Activated CD8-positive, alpha-beta T cell treated with anti-CD3 and anti-CD28 coated beads, Interleukin-2, amount 10 ng/mL, durations not matched to agents 7 days and 5 days (primary cell): ENCODE measurements at regions not wholly inside any gene's neighbourhood (a gene's known extent, or its start where the extent isn't known, plus 50 kb on each side); places are given as distances from the start of the nearest gene placed in this dataset.

ENCODE experiments used
- ATAC-seq: fragments of 150-1000 bp; cut with Tn5 transposase; one replicate; pipeline ENCODE4 v1.10.0; 2021; ENCODE audit warnings: moderate library complexity
- CTCF ChIA-PET: fragments of 350-600 bp; sonication (Branson Sonifier 250); formaldehyde crosslinking; loops from one replicate; lab custom pipeline; 2021; ENCODE audit warnings: antibody characterized with exemption; lab: Charles Lee
- POLR2A ChIA-PET: fragments of 350-600 bp; sonication (Branson Sonifier 250); formaldehyde crosslinking; loops from one replicate; lab custom pipeline; 2021; ENCODE audit warnings: antibody characterized with exemption; lab: Charles Lee
- DNase-seq: peaks from one replicate; pipeline ENCODE4 v3.0.0-alpha.2; 2020
- H3K27ac Mint-ChIP-seq: one replicate; pipeline ENCODE4 v1.8.0; 2021; ENCODE audit warnings: mild to moderate bottlenecking, mixed read lengths
- H3K27me3 Mint-ChIP-seq: one replicate; pipeline ENCODE4 v1.8.0; 2021; ENCODE audit warnings: low read depth, mixed read lengths
- H3K36me3 Mint-ChIP-seq: one replicate; pipeline ENCODE4 v1.8.0; 2021; ENCODE audit warnings: low read depth, mixed read lengths
- H3K4me1 Mint-ChIP-seq: one replicate; pipeline ENCODE4 v1.8.0; 2021; ENCODE audit warnings: low read depth, mixed read lengths
- H3K4me3 Mint-ChIP-seq: one replicate; pipeline ENCODE4 v1.8.0; 2021; ENCODE audit warnings: mild to moderate bottlenecking, mixed read lengths
- H3K9me3 Mint-ChIP-seq: one replicate; pipeline ENCODE4 v1.8.0; 2022; ENCODE audit warnings: mixed read lengths; ENCODE audit not compliant: insufficient read depth

DNA sequence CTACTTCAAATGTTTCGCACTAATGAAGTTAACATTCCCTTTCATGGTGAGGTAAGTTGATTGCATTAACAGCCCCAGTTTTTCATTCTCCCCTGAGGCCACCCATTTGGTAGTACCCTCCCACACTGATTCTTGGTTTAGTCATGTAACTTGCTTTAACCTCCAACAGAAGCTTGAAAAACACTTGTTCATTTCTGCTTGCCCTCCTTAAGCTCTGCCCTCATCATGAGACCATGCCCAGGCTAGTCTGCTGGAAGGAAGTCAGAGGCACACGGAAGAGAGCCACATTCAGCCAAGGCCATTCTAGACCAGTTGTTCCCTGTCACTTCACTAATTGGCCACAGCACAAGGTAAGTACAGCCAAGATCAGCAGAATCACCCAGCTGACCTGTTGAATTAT, 50.7 kb upstream of the CD44 start:
- Mint-ChIP-seq H3K9me3 (no peaks in the 10 kb centered on the region), H3K4me3 (no peak overlapping the region), H3K27me3 (peaks cover 2% of the 10 kb centered on the region), H3K36me3 (peaks cover 6% of the 10 kb centered on the region), H3K27ac (no peak overlapping the region), H3K4me1 (peaks cover 52% of the 10 kb centered on the region)
- no peak for DNase-seq
- ATAC-seq = no peak
- ChIA-PET CTCF (interaction anchor here (0.8 to 1.5 kb wide), 3 partner anchors 10 to 78 kb away, joined by 3 to 4 read pairs (median 3); no protein-coding TSS in a partner anchor), POLR2A (interaction anchor here (1.0 to 1.2 kb wide), 3 partner anchors 43 to 53 kb away, joined by 3 read pairs; no protein-coding TSS in a partner anchor)

DNA sequence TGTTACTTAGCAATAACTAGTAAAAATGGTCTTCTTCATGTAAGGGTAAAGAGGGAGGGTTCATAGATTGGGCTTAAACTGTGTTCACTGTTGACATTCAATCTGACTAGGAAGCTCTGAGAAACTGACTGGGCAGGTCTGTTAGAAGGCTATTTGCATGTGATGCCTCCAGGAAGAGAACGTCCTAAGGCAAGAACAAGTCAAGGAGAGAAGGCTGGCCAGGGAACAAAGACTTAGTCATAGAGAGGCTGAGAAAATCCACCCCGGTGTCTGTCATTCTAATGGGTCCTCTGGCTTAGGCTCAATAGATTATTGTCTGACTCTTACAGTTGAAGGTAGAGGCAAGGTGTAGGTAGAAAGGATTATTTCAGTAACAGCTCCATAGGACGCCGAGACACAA, 50.3 kb upstream of the CD44 start:
- CTCF ChIA-PET = interaction anchor here (1.1 to 1.4 kb wide), 2 partner anchors 11 to 46 kb away, joined by 3 read pairs; no protein-coding TSS in a partner anchor
- Mint-ChIP-seq H3K4me3 (no peak overlapping the region), H3K4me1 (peaks cover 47% of the 10 kb centered on the region), H3K27me3 (peaks cover 2% of the 10 kb centered on the region), H3K27ac (no peak overlapping the region), H3K36me3 (peaks cover 7% of the 10 kb centered on the region), H3K9me3 (no peaks in the 10 kb centered on the region)
- ATAC-seq (no peak), DNase-seq (no peak)
- POLR2A ChIA-PET = interaction anchor here (1.2 kb wide), 1 partner anchor 52 kb away, joined by 3 read pairs; no protein-coding TSS in a partner anchor
